WERI-Rb-1 (cell line): ENCODE measurements at regions not wholly inside any gene's neighbourhood (a gene's known extent, or its start where the extent isn't known, plus 50 kb on each side); places are given as distances from the start of the nearest gene placed in this dataset.

ENCODE experiments used
- DNase-seq: peaks from one replicate; pipeline ENCODE4 v3.0.0-alpha.2; 2020
- H3K27ac ChIP-seq: fragments of 250-450 bp; sonication (Bioruptor Pico); 2 replicates; pipeline ENCODE4 v1.5.1; 2020; ENCODE audit warnings: mild to moderate bottlenecking, moderate library complexity
- H3K27me3 ChIP-seq: fragments of 250-450 bp; sonication (Bioruptor Pico); 2 replicates; pipeline ENCODE4 v1.5.1; 2021; ENCODE audit warnings: mild to moderate bottlenecking, low read depth, moderate library complexity; ENCODE audit not compliant: insufficient read depth, severe bottlenecking
- H3K36me3 ChIP-seq: fragments of 250-450 bp; sonication (Bioruptor Pico); 2 replicates; pipeline ENCODE4 v1.5.1; 2020; ENCODE audit warnings: mild to moderate bottlenecking, moderate library complexity
- H3K4me3 ChIP-seq: 2 replicates; pipeline ENCODE4 v1.5.1; 2011; ENCODE audit warnings: low read depth, mild to moderate bottlenecking, control low read depth, low read length
- H3K9me3 ChIP-seq: fragments of 250-450 bp; sonication (Bioruptor Pico); 2 replicates; pipeline ENCODE4 v1.5.1; 2021; ENCODE audit warnings: mild to moderate bottlenecking, moderate library complexity; ENCODE audit not compliant: severe bottlenecking
- CTCF ChIP-seq: IDR thresholded peaks from 2 replicates; pipeline ENCODE4 v1.5.1; 2011; ENCODE audit warnings: low read depth, mild to moderate bottlenecking, control low read depth, inconsistent platforms, low read length

GRCh38 chr5:89353837-89354551, 471.0 kb upstream of the MEF2C start:
- no peaks in the 10 kb centered on the region for H3K27me3 ChIP-seq
- H3K27ac ChIP-seq: no peak overlapping the region
- no peak overlapping the region for H3K4me3 ChIP-seq
- TF ChIP-seq CTCF: no peak
- no peaks in the 10 kb centered on the region for H3K36me3 ChIP-seq
- no peak for DNase-seq
- H3K9me3 ChIP-seq: no peaks in the 10 kb centered on the region

- H3K27ac ChIP-seq: no peak overlapping the region
- DNase-seq: no peak
- TF ChIP-seq CTCF: no peak
- H3K36me3 ChIP-seq: no peaks in the 10 kb centered on the region
- H3K4me3 ChIP-seq: no peak overlapping the region
- H3K27me3 ChIP-seq: no peaks in the 10 kb centered on the region
- no peaks in the 10 kb centered on the region for H3K9me3 ChIP-seq
These were observed 469.0 kb upstream of the MEF2C start for GRCh38 chr5:89351975-89352374.

GRCh38 chr5:89351222-89351621, 468.2 kb upstream of the MEF2C start:
- TF ChIP-seq CTCF: no peak
- DNase-seq: no peak
- H3K27ac ChIP-seq: no peak overlapping the region
- no peaks in the 10 kb centered on the region for H3K27me3 ChIP-seq
- no peaks in the 10 kb centered on the region for H3K9me3 ChIP-seq
- no peaks in the 10 kb centered on the region for H3K36me3 ChIP-seq
- H3K4me3 ChIP-seq: no peak overlapping the region

- Histone ChIP-seq H3K27me3 (no peaks in the 10 kb centered on the region), H3K4me3 (no peak overlapping the region), H3K36me3 (no peaks in the 10 kb centered on the region), H3K27ac (no peak overlapping the region), H3K9me3 (no peaks in the 10 kb centered on the region)
- no peak for DNase-seq
- TF ChIP-seq CTCF: no peak
These were observed 467.7 kb upstream of the MEF2C start for GRCh38 chr5:89350684-89351083.

GRCh38 chr5:89349246-89349980, 466.4 kb upstream of the MEF2C start:
- Histone ChIP-seq H3K27me3 (no peaks in the 10 kb centered on the region), H3K9me3 (no peaks in the 10 kb centered on the region), H3K36me3 (no peaks in the 10 kb centered on the region), H3K4me3 (no peak overlapping the region), H3K27ac (no peak overlapping the region)
- no peak for TF ChIP-seq CTCF
- DNase-seq: no peak
